ENCODE measurements at regions not wholly inside any gene's neighbourhood (a gene's known extent, or its start where the extent isn't known, plus 50 kb on each side); places are given as distances from the start of the nearest gene placed in this dataset.
"Not testable (repeated sequence)": the region's sequence is repeated elsewhere in the genome, so short reads cannot be mapped to it uniquely, and the experiment has no call there.

GRCh38 chr3:145550522-145550921, 610.5 kb downstream of the PLOD2 start:
- no peak for DNase-seq (ENCODE audit: low read depth, low spot score)
- H3K4me3 ChIP-seq (ENCODE audit: low read length) = no peak overlapping the region

GRCh38 chr3:145557405-145557804, 603.6 kb downstream of the PLOD2 start:
- no peak for DNase-seq (ENCODE audit: low read depth, low spot score)
- no peak overlapping the region for H3K4me3 ChIP-seq (ENCODE audit: low read length)

- no peak for DNase-seq (ENCODE audit: low read depth, low spot score)
- H3K4me3 ChIP-seq (ENCODE audit: low read length) = no peak overlapping the region
Observed at GRCh38 chr3:145578471-145578870, 582.5 kb downstream of the PLOD2 start.

GRCh38 chr3:145581694-145582093, 579.3 kb downstream of the PLOD2 start:
- no peak for DNase-seq (ENCODE audit: low read depth, low spot score)
- H3K4me3 ChIP-seq (ENCODE audit: low read length) = no peak overlapping the region

GRCh38 chr3:145604851-145605250, 556.1 kb downstream of the PLOD2 start:
- no peak overlapping the region for H3K4me3 ChIP-seq (ENCODE audit: low read length)
- no peak for DNase-seq (ENCODE audit: low read depth, low spot score)

- no peak for DNase-seq (ENCODE audit: low read depth, low spot score)
- no peak overlapping the region for H3K4me3 ChIP-seq (ENCODE audit: low read length)
Observed at GRCh38 chr3:145620002-145620401, 541.0 kb downstream of the PLOD2 start.

GRCh38 chr3:145620486-145620885, 540.5 kb downstream of the PLOD2 start:
- DNase-seq (ENCODE audit: low read depth, low spot score) = no peak
- H3K4me3 ChIP-seq (ENCODE audit: low read length) = no peak overlapping the region

- DNase-seq (ENCODE audit: low read depth, low spot score) = no peak
- no peak overlapping the region for H3K4me3 ChIP-seq (ENCODE audit: low read length)
Observed at GRCh38 chr3:145623349-145623748, 537.6 kb downstream of the PLOD2 start.

- H3K4me3 ChIP-seq (ENCODE audit: low read length) = no peak overlapping the region
- no peak for DNase-seq (ENCODE audit: low read depth, low spot score)
Observed at GRCh38 chr3:145628211-145628610, 532.8 kb downstream of the PLOD2 start.

GRCh38 chr3:145637105-145637504, 523.9 kb downstream of the PLOD2 start:
- DNase-seq (ENCODE audit: low read depth, low spot score) = no peak
- H3K4me3 ChIP-seq (ENCODE audit: low read length) = no peak overlapping the region

GRCh38 chr3:145639003-145639606, 521.9 kb downstream of the PLOD2 start:
- no peak for DNase-seq (ENCODE audit: low read depth, low spot score)
- H3K4me3 ChIP-seq (ENCODE audit: low read length) = no peak overlapping the region

GRCh38 chr3:145639875-145640274, 521.1 kb downstream of the PLOD2 start:
- H3K4me3 ChIP-seq (ENCODE audit: low read length) = no peak overlapping the region
- no peak for DNase-seq (ENCODE audit: low read depth, low spot score)

GRCh38 chr3:145648396-145648795, 512.6 kb downstream of the PLOD2 start:
- no peak for DNase-seq (ENCODE audit: low read depth, low spot score)
- H3K4me3 ChIP-seq (ENCODE audit: low read length) = no peak overlapping the region

GRCh38 chr3:145649368-145649887, 511.6 kb downstream of the PLOD2 start:
- no peak for DNase-seq (ENCODE audit: low read depth, low spot score)
- no peak overlapping the region for H3K4me3 ChIP-seq (ENCODE audit: low read length)

GRCh38 chr3:145650170-145650569, 510.8 kb downstream of the PLOD2 start:
- no peak for DNase-seq (ENCODE audit: low read depth, low spot score)
- no peak overlapping the region for H3K4me3 ChIP-seq (ENCODE audit: low read length)

GRCh38 chr3:145671121-145671520, 489.9 kb downstream of the PLOD2 start:
- H3K4me3 ChIP-seq (ENCODE audit: low read length) = no peak overlapping the region
- no peak for DNase-seq (ENCODE audit: low read depth, low spot score)

GRCh38 chr3:145673838-145674237, 487.1 kb downstream of the PLOD2 start:
- no peak for DNase-seq (ENCODE audit: low read depth, low spot score)
- H3K4me3 ChIP-seq (ENCODE audit: low read length) = no peak overlapping the region

GRCh38 chr3:145678401-145678800, 482.6 kb downstream of the PLOD2 start:
- DNase-seq (ENCODE audit: low read depth, low spot score) = no peak
- H3K4me3 ChIP-seq (ENCODE audit: low read length) = no peak overlapping the region

GRCh38 chr3:145681181-145681580, 479.8 kb downstream of the PLOD2 start:
- no peak for DNase-seq (ENCODE audit: low read depth, low spot score)
- no peak overlapping the region for H3K4me3 ChIP-seq (ENCODE audit: low read length)

GRCh38 chr3:145687978-145688377, 473.0 kb downstream of the PLOD2 start:
- not testable (repeated sequence) for DNase-seq (ENCODE audit: low read depth, low spot score)

GRCh38 chr3:145692751-145693150, 468.2 kb downstream of the PLOD2 start:
- no peak overlapping the region for H3K4me3 ChIP-seq (ENCODE audit: low read length)
- DNase-seq (ENCODE audit: low read depth, low spot score) = no peak

More at GRCh38 chr3:145687978-145688377, 473.0 kb downstream of the PLOD2 start:
- not testable (repeated sequence) for H3K4me3 ChIP-seq (ENCODE audit: low read length)

Data from Jurkat, Clone E6-1 (cell line).